Liver (tissue), 8 donors: ENCODE measurements at regions not wholly inside any gene's neighbourhood (a gene's known extent, or its start where the extent isn't known, plus 50 kb on each side); places are given as distances from the start of the nearest gene placed in this dataset.

Experiments
- DNase-seq: peaks from one replicate; pipeline ENCODE4 v3.0.0-alpha.2; 2017; ENCODE audit warnings: low spot score
- H3K27ac ChIP-seq, 2 donors: one replicate each; pipeline ENCODE4 v1.7.0; 2013; ENCODE audit warnings: inconsistent platforms in 2 of 2, low read length in 2 of 2, control low read depth in 1 of 2, low read depth in 1 of 2, mild to moderate bottlenecking in 1 of 2
- H3K27me3 ChIP-seq, 4 donors: one replicate each; pipeline versions ENCODE4 v1.6.1 to v1.7.0; 2013; ENCODE audit warnings: low read length in 3 of 4, inconsistent platforms in 1 of 4, mild to moderate bottlenecking in 1 of 4, moderate library complexity in 1 of 4; ENCODE audit not compliant: control insufficient read depth in 4 of 4, insufficient read depth in 4 of 4
- H3K36me3 ChIP-seq, 4 donors: one replicate each; pipeline versions ENCODE4 v1.6.1 to v1.7.0; 2013; ENCODE audit warnings: low read length in 3 of 4, mild to moderate bottlenecking in 3 of 4, low read depth in 1 of 4, moderate library complexity in 1 of 4; ENCODE audit not compliant: control insufficient read depth in 4 of 4, insufficient read depth in 3 of 4
- H3K4me1 ChIP-seq, 4 donors: one replicate each; pipeline versions ENCODE4 v1.6.1 to v1.7.0; 2013; ENCODE audit warnings: low read length in 3 of 4, mild to moderate bottlenecking in 3 of 4, moderate library complexity in 1 of 4; ENCODE audit not compliant: control insufficient read depth in 4 of 4, insufficient read depth in 4 of 4
- H3K4me3 ChIP-seq, 3 donors: one replicate each; pipeline versions ENCODE4 v1.6.1 to v1.7.0; 2013; ENCODE audit warnings: low read length in 3 of 3, control low read depth in 1 of 3, low read depth in 1 of 3, mild to moderate bottlenecking in 1 of 3
- H3K9ac ChIP-seq, 2 donors: one replicate each; pipeline ENCODE4 v1.7.0; 2013; ENCODE audit warnings: low read length in 2 of 2, mild to moderate bottlenecking in 2 of 2, moderate library complexity in 2 of 2, control low read depth in 1 of 2, low read depth in 1 of 2
- H3K9me3 ChIP-seq, 4 donors: one replicate each; pipeline versions ENCODE4 v1.6.1 to v1.7.0; 2013; ENCODE audit warnings: low read length in 3 of 4; ENCODE audit not compliant: control insufficient read depth in 4 of 4
- EGR1 ChIP-seq, 2 donors: IDR thresholded peaks; 2 replicates each; pipeline ENCODE4 v1.6.1; 2016 to 2018; ENCODE audit warnings: antibody characterized with exemption in 2 of 2, low read depth in 2 of 2
- FOXA1 ChIP-seq: IDR thresholded peaks from 2 replicates; pipeline ENCODE4 v1.6.1; 2016; ENCODE audit warnings: antibody characterized with exemption
- FOXA2 ChIP-seq: IDR thresholded peaks from 2 replicates; pipeline ENCODE4 v1.6.1; 2016; ENCODE audit warnings: antibody characterized with exemption
- GABPA ChIP-seq, 2 donors: IDR thresholded peaks in 1 of 2; conservative IDR thresholded peaks in 1 of 2; 2 replicates each; pipeline ENCODE4 v1.6.1; 2016; ENCODE audit warnings: antibody characterized with exemption in 2 of 2, mild to moderate bottlenecking in 1 of 2, moderate library complexity in 1 of 2
- HNF4A ChIP-seq, 2 donors: conservative IDR thresholded peaks; 2 replicates each; pipeline ENCODE4 v1.6.1; 2016; ENCODE audit warnings: antibody characterized with exemption in 2 of 2, mild to moderate bottlenecking in 2 of 2
- HNF4G ChIP-seq: IDR thresholded peaks from 2 replicates; pipeline ENCODE4 v1.6.1; 2016; ENCODE audit warnings: antibody characterized with exemption
- JUND ChIP-seq, 2 donors: IDR thresholded peaks; 2 replicates each; pipeline ENCODE4 v1.6.1; 2016; ENCODE audit warnings: antibody characterized with exemption in 2 of 2
- NR2F2 ChIP-seq: IDR thresholded peaks from 2 replicates; pipeline ENCODE4 v1.6.1; 2016; ENCODE audit warnings: antibody characterized with exemption
- RAD21 ChIP-seq, 2 donors: IDR thresholded peaks; 2 replicates each; pipeline ENCODE4 v1.6.1; 2016; ENCODE audit warnings: antibody characterized with exemption in 2 of 2, mild to moderate bottlenecking in 2 of 2
- RXRA ChIP-seq, 2 donors: IDR thresholded peaks; 2 replicates each; pipeline ENCODE4 v1.6.1; 2017 to 2018; ENCODE audit warnings: antibody characterized with exemption in 2 of 2, mild to moderate bottlenecking in 1 of 2
- SP1 ChIP-seq: IDR thresholded peaks from 2 replicates; pipeline ENCODE4 v1.6.1; 2018; ENCODE audit warnings: antibody characterized with exemption, mild to moderate bottlenecking
- YY1 ChIP-seq: IDR thresholded peaks from 2 replicates; pipeline ENCODE4 v1.6.1; 2016; ENCODE audit warnings: antibody characterized with exemption, mild to moderate bottlenecking
- WGBS: extraction: QIAGEN DNeasy Blood & Tissue Kit; methylation state at CpG from one replicate; pipeline ENCODE4 v1.1.7; 2013; 5-methylcytosine and 5-hydroxymethylcytosine counted together
- TF ChIP-seq, protein P1 (sequence below): IDR thresholded peaks from 2 replicates; pipeline ENCODE4 v1.6.1; 2016; ENCODE audit warnings: antibody characterized with exemption
- TF ChIP-seq, protein P2 (sequence below): IDR thresholded peaks from 2 replicates; pipeline ENCODE4 v1.6.1; 2016; ENCODE audit warnings: antibody characterized with exemption, mild to moderate bottlenecking
- TF ChIP-seq, protein P3 (sequence below): fragments of 150-350 bp; IDR thresholded peaks from 2 replicates; pipeline ENCODE4 v1.5.1; 2017; ENCODE audit warnings: improper control_type of control experiment, low read depth, low read length; ENCODE audit not compliant: missing input control
- TF ChIP-seq, protein P4 (sequence below): IDR thresholded peaks from 2 replicates; pipeline ENCODE4 v1.6.1; 2016; ENCODE audit warnings: antibody characterized with exemption
- TF ChIP-seq, protein P5 (sequence below): IDR thresholded peaks from 2 replicates; pipeline ENCODE4 v1.6.1; 2016; ENCODE audit warnings: antibody characterized with exemption
- donor health status: healthy.
- donor health status: healthy.
- donor health status: healthy.
- donor health status: healthy.
- donor health status: healthy.

DNA sequence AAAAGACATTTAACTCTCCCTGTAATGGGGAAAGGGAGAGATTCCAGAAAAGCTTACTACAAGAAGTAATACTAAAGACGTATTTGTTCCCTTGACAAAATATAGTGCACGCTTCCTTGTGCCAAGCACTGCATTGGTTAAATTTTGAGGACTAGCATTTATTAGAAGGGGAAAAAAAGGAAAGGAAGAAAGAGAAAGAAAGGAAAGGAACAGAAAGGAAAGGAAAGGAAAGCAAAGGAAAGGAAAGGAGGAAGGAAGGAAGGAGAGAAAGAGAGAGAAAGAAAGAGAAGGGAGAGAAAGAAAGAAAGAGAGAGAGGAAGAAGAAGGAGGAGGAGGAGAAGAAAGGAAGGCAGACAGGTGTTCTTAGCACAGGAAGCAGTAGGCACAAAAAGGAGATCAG is 110.1 kb upstream of the CDH6 start:
- DNase-seq: no peak
- Histone ChIP-seq H3K36me3 (no peaks in the 10 kb centered on the region), H3K4me3 (no peak overlapping the region), H3K9ac (no peak overlapping the region), H3K4me1 (no peaks in the 10 kb centered on the region), H3K27ac (no peak overlapping the region), H3K9me3 (no peaks in the 10 kb centered on the region), H3K27me3 (no peaks in the 10 kb centered on the region)
- WGBS: 95% methylated on average over 2 of the region's 2 CpGs
- TF ChIP-seq, protein P1, sequence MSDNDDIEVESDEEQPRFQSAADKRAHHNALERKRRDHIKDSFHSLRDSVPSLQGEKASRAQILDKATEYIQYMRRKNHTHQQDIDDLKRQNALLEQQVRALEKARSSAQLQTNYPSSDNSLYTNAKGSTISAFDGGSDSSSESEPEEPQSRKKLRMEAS: no peak
- TF ChIP-seq HNF4G: no peak
- TF ChIP-seq, protein P2, sequence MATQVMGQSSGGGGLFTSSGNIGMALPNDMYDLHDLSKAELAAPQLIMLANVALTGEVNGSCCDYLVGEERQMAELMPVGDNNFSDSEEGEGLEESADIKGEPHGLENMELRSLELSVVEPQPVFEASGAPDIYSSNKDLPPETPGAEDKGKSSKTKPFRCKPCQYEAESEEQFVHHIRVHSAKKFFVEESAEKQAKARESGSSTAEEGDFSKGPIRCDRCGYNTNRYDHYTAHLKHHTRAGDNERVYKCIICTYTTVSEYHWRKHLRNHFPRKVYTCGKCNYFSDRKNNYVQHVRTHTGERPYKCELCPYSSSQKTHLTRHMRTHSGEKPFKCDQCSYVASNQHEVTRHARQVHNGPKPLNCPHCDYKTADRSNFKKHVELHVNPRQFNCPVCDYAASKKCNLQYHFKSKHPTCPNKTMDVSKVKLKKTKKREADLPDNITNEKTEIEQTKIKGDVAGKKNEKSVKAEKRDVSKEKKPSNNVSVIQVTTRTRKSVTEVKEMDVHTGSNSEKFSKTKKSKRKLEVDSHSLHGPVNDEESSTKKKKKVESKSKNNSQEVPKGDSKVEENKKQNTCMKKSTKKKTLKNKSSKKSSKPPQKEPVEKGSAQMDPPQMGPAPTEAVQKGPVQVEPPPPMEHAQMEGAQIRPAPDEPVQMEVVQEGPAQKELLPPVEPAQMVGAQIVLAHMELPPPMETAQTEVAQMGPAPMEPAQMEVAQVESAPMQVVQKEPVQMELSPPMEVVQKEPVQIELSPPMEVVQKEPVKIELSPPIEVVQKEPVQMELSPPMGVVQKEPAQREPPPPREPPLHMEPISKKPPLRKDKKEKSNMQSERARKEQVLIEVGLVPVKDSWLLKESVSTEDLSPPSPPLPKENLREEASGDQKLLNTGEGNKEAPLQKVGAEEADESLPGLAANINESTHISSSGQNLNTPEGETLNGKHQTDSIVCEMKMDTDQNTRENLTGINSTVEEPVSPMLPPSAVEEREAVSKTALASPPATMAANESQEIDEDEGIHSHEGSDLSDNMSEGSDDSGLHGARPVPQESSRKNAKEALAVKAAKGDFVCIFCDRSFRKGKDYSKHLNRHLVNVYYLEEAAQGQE: no peak
- TF ChIP-seq FOXA2: no peak
- no peak for TF ChIP-seq GABPA (IDR thresholded peaks at IDR 0.05 in 1 of 2, conservative IDR thresholded peaks at IDR 0.05 in 1 of 2)
- TF ChIP-seq FOXA1: no peak
- no peak for TF ChIP-seq YY1
- TF ChIP-seq EGR1 (IDR thresholded peaks at IDR 0.05; ENCODE audit: low read depth in 2 of 2): no peak
- no peak for TF ChIP-seq RXRA (IDR thresholded peaks at IDR 0.05)
- no peak for TF ChIP-seq RAD21 (IDR thresholded peaks at IDR 0.05)

DNA sequence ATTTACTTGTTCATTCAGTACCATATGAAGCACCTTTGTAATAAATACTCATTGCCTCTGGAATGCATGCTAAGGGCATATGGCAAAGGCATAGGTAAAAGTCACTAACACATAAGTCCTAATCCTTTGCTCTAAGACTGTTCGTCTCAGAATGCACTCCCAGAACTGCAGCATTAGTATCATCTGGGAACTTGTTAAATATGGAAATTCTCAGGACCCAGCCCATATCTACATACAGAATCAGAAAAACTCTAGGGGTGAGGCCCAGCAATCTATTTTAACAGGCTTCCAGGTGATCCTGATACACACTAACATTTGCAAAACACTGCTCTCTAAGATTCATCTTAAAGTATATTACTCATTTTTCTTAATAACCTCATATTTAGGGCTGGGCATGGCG is 113.8 kb upstream of the CDH6 start:
- no peaks in the 10 kb centered on the region for H3K9me3 ChIP-seq
- no peak for TF ChIP-seq NR2F2
- TF ChIP-seq GABPA (IDR thresholded peaks at IDR 0.05 in 1 of 2, conservative IDR thresholded peaks at IDR 0.05 in 1 of 2): no peak
- TF ChIP-seq HNF4A (conservative IDR thresholded peaks at IDR 0.05): no peak
- TF ChIP-seq, protein P1: no peak
- TF ChIP-seq, protein P3, sequence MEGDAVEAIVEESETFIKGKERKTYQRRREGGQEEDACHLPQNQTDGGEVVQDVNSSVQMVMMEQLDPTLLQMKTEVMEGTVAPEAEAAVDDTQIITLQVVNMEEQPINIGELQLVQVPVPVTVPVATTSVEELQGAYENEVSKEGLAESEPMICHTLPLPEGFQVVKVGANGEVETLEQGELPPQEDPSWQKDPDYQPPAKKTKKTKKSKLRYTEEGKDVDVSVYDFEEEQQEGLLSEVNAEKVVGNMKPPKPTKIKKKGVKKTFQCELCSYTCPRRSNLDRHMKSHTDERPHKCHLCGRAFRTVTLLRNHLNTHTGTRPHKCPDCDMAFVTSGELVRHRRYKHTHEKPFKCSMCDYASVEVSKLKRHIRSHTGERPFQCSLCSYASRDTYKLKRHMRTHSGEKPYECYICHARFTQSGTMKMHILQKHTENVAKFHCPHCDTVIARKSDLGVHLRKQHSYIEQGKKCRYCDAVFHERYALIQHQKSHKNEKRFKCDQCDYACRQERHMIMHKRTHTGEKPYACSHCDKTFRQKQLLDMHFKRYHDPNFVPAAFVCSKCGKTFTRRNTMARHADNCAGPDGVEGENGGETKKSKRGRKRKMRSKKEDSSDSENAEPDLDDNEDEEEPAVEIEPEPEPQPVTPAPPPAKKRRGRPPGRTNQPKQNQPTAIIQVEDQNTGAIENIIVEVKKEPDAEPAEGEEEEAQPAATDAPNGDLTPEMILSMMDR: no peak
- TF ChIP-seq SP1: no peak
- TF ChIP-seq, protein P2: no peak
- TF ChIP-seq, protein P4, sequence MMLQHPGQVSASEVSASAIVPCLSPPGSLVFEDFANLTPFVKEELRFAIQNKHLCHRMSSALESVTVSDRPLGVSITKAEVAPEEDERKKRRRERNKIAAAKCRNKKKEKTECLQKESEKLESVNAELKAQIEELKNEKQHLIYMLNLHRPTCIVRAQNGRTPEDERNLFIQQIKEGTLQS: no peak
- TF ChIP-seq, protein P5, sequence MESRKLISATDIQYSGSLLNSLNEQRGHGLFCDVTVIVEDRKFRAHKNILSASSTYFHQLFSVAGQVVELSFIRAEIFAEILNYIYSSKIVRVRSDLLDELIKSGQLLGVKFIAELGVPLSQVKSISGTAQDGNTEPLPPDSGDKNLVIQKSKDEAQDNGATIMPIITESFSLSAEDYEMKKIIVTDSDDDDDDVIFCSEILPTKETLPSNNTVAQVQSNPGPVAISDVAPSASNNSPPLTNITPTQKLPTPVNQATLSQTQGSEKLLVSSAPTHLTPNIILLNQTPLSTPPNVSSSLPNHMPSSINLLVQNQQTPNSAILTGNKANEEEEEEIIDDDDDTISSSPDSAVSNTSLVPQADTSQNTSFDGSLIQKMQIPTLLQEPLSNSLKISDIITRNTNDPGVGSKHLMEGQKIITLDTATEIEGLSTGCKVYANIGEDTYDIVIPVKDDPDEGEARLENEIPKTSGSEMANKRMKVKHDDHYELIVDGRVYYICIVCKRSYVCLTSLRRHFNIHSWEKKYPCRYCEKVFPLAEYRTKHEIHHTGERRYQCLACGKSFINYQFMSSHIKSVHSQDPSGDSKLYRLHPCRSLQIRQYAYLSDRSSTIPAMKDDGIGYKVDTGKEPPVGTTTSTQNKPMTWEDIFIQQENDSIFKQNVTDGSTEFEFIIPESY: no peak
- no peak for TF ChIP-seq EGR1 (IDR thresholded peaks at IDR 0.05; ENCODE audit: low read depth in 2 of 2)
- TF ChIP-seq FOXA1: no peak
- no peak for TF ChIP-seq RAD21 (IDR thresholded peaks at IDR 0.05)
- TF ChIP-seq JUND (IDR thresholded peaks at IDR 0.05): no peak
- TF ChIP-seq RXRA (IDR thresholded peaks at IDR 0.05): no peak
- 95% methylated on average over 2 of the region's 2 CpGs for WGBS

More for the DNA sequence above, 113.8 kb upstream of the CDH6 start:
- Histone ChIP-seq H3K4me3 (no peak overlapping the region), H3K9ac (no peak overlapping the region), H3K27me3 (no peaks in the 10 kb centered on the region), H3K27ac (no peak overlapping the region), H3K4me1 (no peaks in the 10 kb centered on the region), H3K36me3 (no peaks in the 10 kb centered on the region)
- DNase-seq: no peak
